Cerebellar cortex (tissue), 1 donor: ENCODE measurements at regions not wholly inside any gene's neighbourhood (a gene's known extent, or its start where the extent isn't known, plus 50 kb on each side); places are given as distances from the start of the nearest gene placed in this dataset.
A peak's percentile ranks its signal among the peaks of the same experiment; 100 is the strongest.
"Not testable (repeated sequence)": the region's sequence is repeated elsewhere in the genome, so short reads cannot be mapped to it uniquely, and the experiment has no call there.

Experiments
- DNase-seq: peaks from one replicate; pipeline ENCODE4 v3.0.0-alpha.2; 2015; ENCODE audit warnings: low spot score

DNA sequence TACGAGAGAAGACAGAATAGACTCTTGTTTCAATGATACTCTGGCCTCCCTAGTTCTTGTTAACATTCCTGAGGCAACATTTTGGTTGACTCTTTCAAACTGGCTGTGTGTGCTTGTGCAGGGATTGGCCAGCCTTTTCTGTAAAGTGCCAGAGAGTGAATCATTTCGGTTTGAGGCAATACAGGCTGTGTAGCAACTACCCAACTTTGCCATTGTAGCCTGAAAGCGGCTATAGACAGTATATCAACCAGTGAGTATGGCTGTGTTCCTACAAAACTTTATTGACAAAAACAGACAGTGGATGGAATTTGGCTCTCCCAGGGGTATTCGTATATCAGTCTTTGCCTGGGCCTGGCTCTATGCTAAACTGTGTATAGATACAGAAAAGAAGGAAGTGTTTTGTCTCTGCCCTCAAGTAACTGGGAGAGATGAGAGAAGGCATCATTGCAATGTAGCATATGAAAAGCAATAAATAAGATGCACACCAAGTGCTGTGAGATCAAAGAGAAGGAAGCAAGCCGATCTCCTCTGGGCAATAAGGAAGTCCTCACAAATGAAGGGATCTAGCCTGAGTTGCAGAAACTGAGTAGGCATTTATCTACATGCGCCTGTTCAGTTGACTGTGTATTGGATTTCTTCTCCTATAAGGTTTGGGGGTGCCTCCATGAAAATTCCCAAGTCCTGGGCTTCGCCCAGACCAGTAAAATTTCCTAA lies 568.0 kb upstream of the KLF4 start:
- DNase-seq, result no peak

DNA sequence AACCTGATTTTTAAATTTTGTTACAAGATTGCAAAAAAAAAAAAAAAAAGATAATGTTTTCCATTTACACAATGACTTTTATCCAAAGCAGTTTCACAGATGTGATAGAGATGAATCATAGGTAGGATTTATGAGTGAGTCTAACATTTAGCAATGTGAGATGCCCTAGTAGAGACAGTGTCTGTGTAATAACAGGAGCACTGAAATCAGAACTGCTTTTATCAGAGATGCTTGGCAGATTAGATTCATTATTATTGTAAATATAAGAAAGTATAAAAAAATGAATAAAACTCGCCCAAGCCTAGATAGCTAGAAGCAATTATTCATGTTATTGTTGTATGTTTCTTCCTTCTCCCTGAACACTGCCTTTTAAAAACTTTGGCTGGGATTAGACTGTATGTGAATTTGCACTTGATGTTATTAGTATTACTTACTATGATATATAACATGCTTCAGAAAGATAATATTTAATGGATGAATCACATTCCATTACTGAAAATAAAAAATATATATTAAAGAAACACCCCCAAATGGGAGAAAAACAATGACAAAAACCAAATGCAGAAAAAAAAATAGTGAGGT lies 567.3 kb upstream of the KLF4 start:
- DNase-seq, result no peak

DNA sequence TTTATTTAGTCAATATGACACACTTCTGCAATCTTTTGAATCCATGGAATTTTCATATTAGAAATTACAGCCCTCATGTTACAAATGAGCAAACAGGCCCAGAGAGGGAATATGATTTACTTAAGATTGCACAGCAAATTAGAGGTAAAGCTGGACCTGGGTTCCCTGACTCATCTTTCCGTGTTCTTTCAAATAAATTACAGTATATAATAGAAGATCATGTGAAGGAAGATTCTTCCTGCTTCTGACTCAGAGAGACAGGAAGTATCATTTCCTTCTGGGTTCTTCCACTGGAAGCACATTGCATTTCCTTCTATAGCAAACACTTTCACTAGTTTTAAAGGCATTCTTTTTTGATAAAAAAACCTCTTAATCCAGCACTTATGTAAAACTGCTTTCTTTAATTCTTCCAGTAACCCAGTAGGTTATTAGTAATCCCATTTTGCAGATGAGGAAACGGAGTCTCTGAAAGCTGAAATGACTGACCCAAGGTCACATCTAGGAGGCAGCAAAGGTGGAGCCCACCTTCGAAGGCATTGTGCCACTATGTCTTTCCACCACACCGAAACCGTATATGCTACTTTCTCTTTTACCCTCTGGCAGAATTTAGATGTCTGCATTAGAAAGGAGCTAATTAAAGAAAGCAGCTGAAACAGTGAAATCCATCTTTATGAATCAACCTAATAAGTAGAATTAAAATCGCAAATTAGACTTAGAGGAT lies 566.7 kb upstream of the KLF4 start:
- DNase-seq, result no peak

DNA sequence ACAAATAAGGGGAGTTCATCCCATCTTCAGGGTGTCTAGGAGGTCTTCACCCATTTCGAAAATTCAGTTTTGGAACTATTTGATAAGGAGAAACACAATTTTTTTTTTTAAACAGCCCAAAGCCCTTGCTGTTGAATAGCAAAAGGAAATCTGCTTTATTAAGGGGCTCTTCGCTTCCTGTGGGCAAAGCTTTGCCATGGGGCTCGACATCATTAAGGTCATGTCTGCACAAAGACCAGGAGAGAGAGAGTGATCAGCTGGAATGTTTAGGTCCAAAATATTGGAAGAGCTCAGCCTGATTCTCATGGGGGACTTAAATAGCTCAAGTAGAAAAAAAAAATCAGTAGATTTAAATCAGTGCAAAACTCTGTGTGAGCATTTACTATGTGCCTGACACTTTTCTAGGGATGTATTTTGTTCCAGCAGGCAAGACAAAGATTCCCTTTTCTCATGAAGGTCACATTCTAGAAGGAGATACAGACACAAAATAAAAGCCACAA lies 564.6 kb upstream of the KLF4 start:
- no peak for DNase-seq

DNA sequence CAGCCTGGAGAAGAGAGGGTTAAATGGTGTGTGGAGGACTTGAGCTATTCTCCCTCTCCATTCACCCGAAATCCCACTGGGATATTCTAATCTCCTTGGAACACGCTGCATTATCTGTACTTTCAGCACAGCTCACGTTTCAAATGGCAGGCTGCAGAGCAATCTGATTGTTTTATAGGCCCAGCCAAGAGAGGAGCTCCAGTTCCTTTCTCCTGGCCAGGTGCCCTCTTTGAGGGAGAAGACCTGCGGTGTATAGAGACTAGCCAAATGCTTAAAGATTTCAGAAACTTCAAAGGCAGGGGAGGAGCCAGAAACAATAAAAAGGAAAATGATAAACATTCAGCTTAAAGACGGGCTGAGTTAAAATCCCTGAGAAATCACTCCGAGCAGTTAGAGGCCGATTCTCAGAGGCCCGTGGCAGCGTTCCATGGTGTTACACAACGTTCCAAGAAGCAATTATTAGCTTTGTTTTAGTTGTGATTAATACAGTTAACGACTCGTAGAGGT lies 564.0 kb upstream of the KLF4 start:
- DNase-seq, result peak; percentile 45

DNA sequence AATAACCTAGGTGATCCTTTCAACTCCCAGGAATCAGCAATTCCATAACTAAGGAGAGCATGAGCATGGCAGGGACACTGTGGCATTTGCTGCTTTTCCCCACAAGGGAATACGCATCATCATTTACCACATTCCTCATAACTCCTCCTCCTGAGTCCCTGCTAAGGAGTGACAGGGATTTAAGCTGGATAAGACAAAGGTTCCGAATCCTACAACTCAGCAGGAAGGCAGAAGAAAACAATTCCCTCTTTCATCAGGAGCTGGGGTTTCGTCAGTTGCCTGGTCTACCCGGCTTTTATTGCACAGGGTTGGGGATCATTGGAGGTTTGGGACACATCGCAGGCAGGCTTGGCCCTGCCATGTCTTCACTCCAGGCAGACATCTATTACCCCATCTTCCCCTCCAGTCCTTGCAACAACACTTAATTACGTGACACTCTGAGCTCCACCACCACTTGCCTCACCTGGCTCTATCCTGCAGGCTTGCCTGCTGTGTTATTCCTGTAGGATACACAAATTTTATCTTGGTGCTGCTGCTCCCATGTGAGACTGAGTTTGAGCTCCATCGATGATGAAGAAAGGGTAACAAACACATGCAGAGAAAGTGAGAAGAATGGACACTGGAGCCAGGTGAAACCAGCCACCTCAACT lies 563.0 kb upstream of the KLF4 start:
- no peak for DNase-seq

DNA sequence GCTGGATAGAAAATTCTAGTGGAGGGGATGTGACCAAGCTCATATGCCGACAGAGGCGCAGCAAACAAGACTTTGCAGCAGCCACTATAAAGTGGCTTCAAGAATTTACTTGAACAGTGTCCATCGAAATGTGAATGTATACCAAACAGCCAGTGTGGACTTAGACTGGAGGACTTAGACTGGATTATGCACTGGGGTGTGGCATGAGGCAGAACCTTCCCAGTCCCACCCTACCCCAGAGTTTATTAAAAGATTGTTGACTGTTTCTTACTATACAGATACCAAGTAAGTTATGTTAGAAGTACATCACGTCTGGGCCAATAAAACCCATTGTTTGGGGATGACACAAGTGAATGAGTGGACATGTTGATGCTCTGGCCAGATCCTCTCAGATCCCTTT lies 561.3 kb upstream of the KLF4 start:
- DNase-seq, result no peak

DNA sequence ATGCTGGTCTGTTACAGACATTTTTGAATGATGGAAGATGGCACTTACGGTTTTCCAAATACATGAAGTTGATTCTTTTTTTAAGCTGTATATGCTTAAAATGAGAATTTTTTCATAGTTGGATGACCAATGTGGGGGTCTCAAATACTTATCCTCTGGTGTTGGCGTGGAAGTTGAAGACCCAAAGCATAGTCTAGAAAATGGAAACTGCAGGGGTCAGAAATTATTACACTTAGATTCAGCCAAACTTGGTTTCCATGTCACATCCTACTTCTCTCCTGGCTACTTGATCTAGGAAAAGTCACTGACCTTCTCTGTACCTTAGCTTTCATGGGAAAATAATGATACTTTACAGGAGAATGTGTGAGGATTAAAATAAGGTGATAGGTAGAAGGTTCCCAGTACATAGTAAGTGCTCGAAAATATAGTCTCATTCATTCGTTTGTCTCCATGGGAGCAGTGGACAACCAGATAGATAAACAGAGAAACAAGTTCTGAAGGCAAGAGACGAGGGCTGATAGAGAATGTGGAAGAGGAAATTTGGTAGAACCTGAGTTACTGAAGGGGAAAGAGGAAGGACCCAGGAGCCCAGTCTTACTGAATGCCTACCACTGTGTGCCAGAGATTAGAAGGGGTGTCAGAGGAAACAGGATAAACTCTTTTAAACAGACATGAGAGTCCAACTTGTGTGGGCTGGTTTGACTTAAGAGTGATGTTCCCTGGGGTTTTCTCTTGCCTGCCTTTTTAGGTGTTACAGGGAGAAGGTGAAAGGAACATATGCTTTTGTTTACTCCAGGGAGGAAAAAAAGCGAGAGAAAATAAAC lies 560.3 kb upstream of the KLF4 start:
- no peak for DNase-seq

DNA sequence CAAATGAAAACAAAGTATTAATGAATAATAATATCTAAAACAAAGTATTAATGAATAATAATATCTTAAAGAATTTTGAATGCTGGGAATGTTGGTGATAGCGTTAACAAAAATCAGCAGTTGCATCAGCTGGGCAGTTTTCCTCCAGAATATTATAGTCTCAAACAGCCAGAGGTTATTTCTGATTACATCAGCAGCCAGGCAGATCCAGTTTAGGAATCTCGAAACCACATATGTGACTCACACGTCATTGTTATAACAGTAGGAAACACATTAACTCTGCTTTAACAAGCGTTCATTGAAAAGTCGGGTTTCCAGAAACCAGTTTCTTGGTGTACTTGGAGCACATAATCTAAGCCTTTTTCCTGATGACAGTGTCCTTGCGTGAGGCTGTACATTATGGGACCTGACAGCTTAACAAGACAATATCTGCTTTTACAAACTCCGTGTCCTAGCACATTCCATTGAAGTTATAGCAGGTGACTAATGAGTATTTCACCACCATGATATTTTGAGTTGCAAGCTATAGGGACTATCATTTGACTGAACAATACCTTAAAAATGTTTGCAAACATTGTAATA lies 559.5 kb upstream of the KLF4 start:
- DNase-seq, result no peak

DNA sequence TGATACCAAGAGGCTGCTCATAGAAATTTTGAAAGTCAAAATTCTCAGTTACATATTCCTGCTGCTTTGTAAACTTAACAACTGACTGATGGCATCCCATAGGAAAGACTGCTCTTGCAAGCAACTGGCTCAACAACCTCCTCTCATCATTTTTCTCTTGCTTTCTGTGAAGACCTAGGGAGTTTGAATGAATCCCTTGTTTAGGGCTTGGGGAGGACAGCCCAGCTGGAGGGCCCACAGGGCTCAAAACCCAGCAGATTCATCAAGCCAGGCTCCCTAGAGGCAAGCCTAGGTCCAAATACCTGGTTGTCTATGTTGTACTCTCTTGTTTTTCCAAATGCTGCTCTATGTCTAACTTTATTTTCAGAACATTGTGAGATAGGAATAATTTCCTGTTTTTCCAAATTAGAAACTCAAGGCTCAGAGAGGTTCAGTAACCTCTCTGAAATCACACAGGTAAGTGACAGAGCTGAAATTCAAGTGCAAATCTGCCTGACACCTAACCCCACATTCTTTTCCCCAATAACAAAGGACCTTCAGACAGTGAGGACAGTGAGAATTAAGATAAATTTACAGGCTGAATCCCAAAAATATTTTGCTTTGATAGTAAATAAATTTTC lies 558.9 kb upstream of the KLF4 start:
- no peak for DNase-seq

DNA sequence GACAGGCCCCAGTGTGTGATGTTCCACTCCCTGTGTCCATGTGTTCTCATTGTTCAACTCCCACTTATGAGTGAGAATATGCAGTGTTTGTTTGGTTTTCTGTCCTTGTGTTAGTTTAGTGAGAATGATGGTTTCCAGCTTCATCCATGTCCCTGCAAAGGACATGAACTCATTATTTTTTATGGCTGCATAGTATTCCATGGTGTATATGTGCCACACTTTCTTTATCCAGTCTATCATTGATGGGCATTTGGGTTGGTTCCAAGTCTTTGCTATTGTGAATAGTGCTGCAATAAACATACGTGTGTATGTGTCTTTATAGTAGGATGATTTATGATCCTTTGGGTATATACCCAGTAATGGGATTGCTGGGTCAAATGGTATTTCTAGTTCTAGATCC lies 558.2 kb upstream of the KLF4 start:
- DNase-seq, result not testable (repeated sequence)

DNA sequence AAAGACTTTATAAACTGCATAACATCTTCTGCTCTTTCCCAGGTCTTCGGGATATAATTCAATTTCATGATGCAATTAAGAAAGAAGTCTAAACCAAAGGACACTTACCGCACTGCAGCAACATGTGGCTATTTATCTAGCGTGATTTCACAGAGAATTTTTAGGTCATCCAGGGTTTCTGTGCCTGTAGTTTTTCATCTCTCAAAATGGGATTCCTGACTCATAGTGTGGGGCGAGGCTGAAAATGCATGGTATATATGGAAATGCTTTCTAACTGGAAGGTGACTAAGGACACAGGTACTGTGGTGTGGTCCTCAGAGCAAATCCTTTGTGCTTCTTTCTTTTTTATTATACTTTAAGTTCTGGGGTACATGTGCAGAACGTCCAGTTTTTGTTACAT lies 557.7 kb upstream of the KLF4 start:
- no peak for DNase-seq

DNA sequence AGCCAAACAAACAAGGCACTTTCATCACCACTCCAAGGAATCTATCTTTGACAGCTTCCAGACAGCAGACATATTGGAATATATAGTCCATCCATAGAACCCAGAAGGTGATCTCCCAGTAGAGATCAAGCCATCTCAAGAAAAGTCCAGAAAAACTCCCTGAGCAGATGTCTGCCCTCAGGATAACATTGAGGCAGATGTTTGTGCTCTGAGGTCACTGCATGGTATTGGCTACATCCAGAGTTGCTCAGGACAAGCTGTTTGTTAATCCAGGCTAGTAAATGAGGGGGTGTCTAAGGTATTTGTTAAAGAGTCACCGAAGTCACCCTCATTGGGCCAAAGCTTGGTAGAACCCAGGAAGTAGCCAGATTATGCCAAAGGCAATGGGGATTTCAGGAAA lies 556.3 kb upstream of the KLF4 start:
- DNase-seq, result no peak

DNA sequence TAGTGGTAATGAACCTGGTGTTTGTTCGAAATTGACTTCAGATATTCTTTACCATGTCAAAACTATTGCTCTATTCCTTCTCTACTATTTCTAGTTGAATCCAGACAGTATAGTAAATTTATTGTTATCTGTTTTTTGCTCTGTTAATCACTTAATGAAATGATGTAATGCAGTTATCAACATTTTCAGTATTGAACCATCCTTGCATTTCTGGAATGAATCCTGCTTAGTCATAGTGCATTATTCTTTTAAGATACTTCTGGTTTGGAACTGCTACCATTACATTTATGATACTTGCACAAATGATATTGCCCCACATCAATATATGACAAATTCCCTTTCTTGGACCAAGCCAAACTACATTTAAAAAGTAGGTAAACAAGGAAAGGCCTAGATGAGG lies 554.0 kb upstream of the KLF4 start:
- no peak for DNase-seq

DNA sequence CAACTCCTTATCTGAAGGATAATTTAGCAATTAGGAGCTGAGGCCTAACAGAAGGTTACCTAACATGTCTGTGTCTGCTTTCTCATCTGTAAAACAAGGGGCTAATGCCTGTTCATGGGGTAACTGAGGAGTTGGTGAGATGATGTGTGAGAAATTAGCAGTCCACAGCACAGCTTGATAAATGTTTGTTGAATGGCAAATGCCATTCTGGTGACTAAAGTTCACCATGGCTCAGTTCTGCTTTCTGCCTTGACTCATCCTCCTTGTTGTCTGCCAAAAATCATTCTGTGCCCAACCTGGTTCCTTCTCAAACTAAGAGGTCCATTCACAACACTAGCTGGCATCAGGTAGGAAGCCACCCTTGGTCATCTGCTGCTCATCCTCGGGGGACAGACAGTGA lies 552.0 kb upstream of the KLF4 start:
- DNase-seq, result no peak

DNA sequence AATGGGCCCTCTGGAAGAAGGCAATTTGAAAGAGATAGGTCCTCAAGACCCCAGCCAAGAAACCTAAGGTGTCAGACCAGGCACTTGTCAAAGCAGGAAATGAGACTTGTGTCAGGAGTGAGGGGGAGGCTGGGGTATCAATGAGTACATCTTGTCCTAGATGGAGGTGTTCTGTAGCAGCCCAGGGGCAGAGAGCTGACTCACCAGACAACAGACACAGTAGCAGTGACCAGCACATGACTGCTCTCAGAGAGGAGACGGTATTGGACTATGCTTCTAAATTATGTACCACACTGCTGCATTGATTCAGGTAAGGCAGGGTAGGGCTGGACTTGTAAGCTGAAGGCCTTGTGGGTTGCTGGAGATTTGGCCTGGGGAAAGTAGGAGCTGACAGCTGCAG lies 551.2 kb upstream of the KLF4 start:
- DNase-seq, result no peak

DNA sequence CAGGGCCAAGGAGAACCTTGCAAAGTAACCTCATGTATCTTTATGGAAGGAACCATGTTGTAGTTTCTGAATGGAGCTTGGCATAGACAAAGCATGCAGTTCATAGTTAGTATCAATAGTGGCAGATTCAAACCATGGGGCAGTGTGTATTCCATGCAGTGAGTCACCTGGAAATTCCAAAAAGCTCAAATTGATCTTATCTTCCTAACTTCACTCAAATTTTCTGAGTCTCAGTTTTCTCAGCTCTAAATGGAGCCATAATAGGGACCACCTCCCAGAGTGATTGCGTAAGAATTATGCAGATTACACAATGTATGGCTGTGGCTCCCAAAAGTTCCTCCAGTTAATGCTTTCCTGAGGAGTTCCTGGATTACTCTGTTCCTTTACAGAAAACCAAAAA lies 549.9 kb upstream of the KLF4 start:
- no peak for DNase-seq

DNA sequence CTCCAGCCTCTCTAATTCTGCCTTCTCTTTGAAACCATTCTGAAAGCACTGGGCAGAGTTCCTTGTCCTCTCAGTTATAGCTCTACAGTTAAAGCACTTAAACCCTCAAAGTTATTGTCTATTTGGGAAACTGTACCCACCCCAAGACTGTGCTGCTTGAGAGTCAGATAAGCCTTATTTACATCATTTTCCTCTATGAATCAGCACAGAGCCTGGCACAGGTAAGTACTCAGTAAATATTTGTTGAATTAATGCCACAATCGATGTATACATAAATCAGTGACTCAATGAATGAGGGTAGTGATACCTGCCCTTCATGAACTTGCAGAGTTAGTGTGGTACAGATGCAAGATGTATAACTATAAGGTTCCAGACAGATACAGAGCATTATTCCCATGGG lies 549.4 kb upstream of the KLF4 start:
- DNase-seq, result no peak

DNA sequence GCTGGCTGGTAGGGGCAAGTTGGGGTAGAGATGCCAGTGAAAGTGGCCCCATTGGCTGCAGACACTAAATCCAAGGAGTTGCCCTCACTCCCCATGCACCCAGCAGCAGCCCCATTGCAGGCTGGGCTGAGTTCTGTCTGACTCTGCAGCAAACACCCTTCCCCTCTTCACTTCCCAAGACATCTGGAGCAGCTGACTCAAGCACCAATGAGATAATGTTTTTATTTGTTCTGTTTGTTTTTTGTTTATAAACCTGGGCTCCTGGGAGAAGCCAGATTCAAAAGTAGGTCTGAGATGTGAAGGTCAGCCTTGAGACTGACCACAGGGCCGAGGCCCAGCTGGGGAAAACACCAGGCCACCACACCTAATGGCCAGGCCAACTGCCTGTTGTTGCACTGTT lies 545.9 kb upstream of the KLF4 start:
- DNase-seq, result no peak

DNA sequence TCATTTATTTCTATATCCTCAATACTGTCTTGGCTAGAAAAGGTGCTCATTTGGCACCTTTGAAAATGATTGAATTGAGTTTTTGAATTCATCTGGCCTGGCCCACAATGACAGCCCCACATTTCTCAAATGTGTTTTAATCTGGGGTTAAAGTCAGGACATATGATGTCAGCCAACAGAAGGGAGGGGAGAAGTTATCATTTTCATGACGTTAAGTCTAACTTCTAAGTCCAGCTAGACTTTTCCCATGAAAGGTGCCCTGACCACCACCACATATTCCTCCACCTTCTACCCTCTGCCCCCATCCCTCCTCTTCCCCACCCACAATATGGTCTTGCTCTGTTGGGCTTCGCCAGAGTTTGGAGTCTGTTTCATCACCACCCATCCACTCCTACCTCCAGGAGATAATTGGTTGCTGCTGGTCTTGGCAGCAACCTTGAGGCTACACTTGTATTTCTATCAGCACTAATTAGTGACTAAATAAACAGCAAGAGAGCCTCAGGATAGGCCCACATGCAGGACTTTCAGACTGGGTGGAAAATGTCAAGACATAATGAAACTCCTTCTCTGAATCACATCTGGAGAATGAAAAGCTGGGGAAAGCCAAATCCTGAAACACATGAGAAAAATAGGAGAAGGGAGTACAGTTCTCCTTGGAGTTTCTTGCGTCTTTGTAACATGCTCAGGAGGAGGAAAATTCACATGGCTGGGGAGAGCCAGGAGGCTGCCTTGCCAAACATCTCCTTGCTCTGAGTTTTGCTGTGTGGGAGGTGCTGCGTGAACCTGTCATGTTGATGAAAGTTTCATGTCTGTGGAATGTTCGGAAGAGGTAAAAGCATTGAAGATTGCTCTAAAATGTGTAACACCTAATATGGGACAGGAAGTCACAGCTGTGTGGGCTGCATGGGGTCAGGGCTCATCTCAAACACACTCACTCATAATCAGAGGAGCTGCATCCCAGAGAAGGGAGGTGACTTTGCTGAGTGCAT lies 544.7 kb upstream of the KLF4 start:
- DNase-seq, result no peak
